ENCODE measurements at regions not wholly inside any gene's neighbourhood (a gene's known extent, or its start where the extent isn't known, plus 50 kb on each side); places are given as distances from the start of the nearest gene placed in this dataset.
"Not testable (repeated sequence)": the region's sequence is repeated elsewhere in the genome, so short reads cannot be mapped to it uniquely, and the experiment has no call there.

GRCh38 chr12:46884362-46884761, 58.6 kb upstream of the SLC38A4 start:
- no peak for DNase-seq (ENCODE audit: low read depth in 2 of 2)

- DNase-seq (ENCODE audit: low read depth in 2 of 2), result no peak
These were observed 60.8 kb upstream of the SLC38A4 start for GRCh38 chr12:46886541-46887041.

- DNase-seq (ENCODE audit: low read depth in 2 of 2), result no peak
These were observed 62.1 kb upstream of the SLC38A4 start for GRCh38 chr12:46887870-46888269.

- DNase-seq (ENCODE audit: low read depth in 2 of 2), result no peak
These were observed 62.8 kb upstream of the SLC38A4 start for GRCh38 chr12:46888568-46888967.

- DNase-seq (ENCODE audit: low read depth in 2 of 2), result no peak
These were observed 65.5 kb upstream of the SLC38A4 start for GRCh38 chr12:46891306-46891705.

- DNase-seq (ENCODE audit: low read depth in 2 of 2), result no peak
These were observed 66.4 kb upstream of the SLC38A4 start for GRCh38 chr12:46892034-46892705.

- DNase-seq (ENCODE audit: low read depth in 2 of 2), result no peak
These were observed 67.1 kb upstream of the SLC38A4 start for GRCh38 chr12:46892887-46893286.

- no peak for DNase-seq (ENCODE audit: low read depth in 2 of 2)
These were observed 67.6 kb upstream of the SLC38A4 start for GRCh38 chr12:46893434-46893833.

- no peak for DNase-seq (ENCODE audit: low read depth in 2 of 2)
These were observed 69.9 kb upstream of the SLC38A4 start for GRCh38 chr12:46895726-46896125.

GRCh38 chr12:46896680-46897079, 70.9 kb upstream of the SLC38A4 start:
- DNase-seq (ENCODE audit: low read depth in 2 of 2), result no peak

GRCh38 chr12:46898152-46898931, 72.5 kb upstream of the SLC38A4 start:
- DNase-seq (ENCODE audit: low read depth in 2 of 2), result no peak

- no peak for DNase-seq (ENCODE audit: low read depth in 2 of 2)
These were observed 73.2 kb upstream of the SLC38A4 start for GRCh38 chr12:46898989-46899388.

- no peak for DNase-seq (ENCODE audit: low read depth in 2 of 2)
These were observed 75.1 kb upstream of the SLC38A4 start for GRCh38 chr12:46900734-46901463.

- no peak for DNase-seq (ENCODE audit: low read depth in 2 of 2)
These were observed 75.8 kb upstream of the SLC38A4 start for GRCh38 chr12:46901464-46902205.

GRCh38 chr12:46903058-46903457, 77.3 kb upstream of the SLC38A4 start:
- no peak for DNase-seq (ENCODE audit: low read depth in 2 of 2)

GRCh38 chr12:46904406-46905238, 78.8 kb upstream of the SLC38A4 start:
- DNase-seq (ENCODE audit: low read depth in 2 of 2), result no peak

GRCh38 chr12:46905239-46905627, 79.4 kb upstream of the SLC38A4 start:
- DNase-seq (ENCODE audit: low read depth in 2 of 2), result not testable (repeated sequence)

GRCh38 chr12:46907791-46908190, 82.0 kb upstream of the SLC38A4 start:
- no peak for DNase-seq (ENCODE audit: low read depth in 2 of 2)

- DNase-seq (ENCODE audit: low read depth in 2 of 2), result no peak
These were observed 82.6 kb upstream of the SLC38A4 start for GRCh38 chr12:46908236-46908935.

- no peak for DNase-seq (ENCODE audit: low read depth in 2 of 2)
These were observed 83.3 kb upstream of the SLC38A4 start for GRCh38 chr12:46908936-46909635.
